ENCODE measurements at regions not wholly inside any gene's neighbourhood (a gene's known extent, or its start where the extent isn't known, plus 50 kb on each side); places are given as distances from the start of the nearest gene placed in this dataset.

DNA sequence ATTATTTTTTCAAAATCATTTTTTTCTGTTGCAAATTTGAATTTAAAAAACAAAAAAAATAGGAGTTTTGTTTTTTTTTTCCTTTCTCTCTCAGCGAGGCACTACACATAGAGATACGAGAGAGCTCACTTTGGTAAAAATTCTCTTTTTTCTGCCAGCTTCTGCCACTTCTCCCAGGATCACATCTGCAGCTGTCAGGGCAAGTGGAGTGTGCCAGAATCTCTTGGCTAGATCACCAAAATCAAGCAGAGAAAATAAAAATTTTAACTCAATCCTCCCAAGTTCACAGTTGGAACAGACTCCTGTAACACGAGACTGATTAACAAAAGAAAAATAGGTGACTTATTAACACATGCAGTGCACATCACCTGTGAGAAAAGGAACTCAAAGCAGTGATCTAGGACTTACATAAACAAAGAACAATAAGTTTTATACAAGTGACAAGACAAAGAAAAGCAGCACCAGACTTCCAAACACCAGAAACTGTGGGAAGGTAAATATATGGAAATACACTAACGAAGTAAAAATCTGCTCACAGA lies 213.2 kb upstream of the ZFP42 start:
- peak; percentile 1 for DNase-seq

DNA sequence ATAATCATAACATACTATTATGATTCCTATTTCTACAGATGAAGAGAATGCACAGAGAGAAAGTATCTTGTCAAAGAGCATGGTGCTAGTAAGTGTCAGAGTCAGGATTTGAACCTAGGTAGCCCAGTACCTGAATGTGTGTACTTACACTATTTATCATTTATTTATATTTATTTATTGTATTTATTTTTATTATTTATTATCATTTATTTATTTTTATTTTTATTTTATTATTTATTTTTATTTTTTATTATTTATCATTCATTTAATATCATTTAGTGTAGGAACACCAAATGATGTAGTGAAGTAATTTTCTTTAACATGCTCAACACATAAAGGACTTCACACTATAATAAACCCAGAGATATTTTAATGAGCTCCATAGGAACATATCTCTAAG lies 209.4 kb upstream of the ZFP42 start:
- no peak for DNase-seq

DNA sequence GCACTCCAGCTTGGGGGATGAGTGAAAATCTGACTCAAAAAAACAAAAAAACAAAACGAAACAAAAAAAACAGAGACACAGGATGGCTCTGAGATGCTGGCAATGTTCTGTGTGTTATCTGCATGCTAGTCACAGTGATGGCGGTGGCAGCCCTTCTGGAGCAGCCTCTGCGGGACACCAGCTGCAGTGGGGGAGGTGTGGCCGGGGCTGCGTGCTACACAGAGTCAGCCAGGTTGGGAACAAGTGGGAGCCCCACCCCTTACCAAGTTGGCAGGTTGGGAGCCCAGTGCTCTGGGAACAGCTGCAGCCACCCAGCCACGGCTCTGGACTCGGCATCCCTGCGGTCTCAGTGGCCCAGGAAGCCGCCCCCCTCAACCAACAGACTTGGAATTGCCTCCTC lies 206.5 kb upstream of the ZFP42 start:
- DNase-seq: no peak

DNA sequence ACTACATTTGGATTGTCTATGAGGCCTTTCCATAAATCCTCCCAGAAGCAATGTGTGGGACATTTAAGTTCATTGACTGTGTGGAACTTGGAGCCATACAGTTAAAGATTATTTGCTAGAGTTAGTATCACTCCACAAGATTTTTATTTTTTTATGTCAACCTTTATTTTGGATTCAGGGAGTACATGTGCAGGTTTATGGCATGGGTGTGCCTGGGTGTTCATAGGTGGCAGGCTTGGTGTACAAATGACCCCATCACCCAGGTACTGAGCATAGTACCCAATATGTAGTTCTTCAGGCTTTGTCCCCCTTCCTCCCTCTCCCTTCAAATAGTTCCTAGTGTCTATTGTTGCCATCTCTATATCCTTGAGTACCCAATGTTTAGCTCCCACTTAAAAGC lies 199.8 kb upstream of the ZFP42 start:
- DNase-seq: no peak

DNA sequence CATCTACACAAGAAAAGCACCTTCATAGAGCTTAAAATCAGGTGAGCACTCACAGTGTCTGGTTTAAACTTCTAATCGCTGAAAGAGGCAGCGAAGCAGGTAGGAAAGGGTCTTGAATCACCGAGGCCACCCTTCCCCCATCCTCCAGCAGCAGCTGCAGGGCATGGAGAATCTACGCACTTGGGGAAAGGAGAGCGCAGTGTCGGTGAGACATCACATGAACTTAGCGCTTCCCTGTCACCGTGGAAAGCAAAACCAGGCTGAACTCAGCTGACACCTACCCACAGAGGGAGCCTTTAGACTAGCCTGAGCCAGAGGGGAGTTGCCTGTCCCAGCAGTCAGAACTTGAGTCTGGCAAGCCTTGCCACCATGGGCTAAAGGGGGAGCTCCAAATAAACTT lies 197.2 kb upstream of the ZFP42 start:
- no peak for DNase-seq

DNA sequence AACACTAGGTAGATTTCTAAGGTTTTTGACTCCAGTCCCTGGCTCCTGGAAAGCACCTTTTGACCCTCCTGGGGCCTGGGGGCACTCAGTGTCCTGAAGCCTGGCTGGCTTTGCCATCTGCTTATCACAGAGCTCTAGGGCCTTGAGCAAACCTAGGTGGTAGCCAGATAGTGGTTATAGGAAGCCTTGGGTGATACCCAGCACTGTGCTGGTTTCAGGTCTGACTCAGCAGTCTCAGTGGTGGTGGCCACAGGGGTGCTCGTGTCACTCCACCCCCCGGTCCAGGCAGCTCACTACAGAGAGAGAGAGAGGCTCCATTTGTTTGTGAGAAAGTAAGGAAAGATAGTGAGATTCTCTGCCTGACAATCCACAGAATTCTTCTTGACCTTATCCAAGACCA lies 195.8 kb upstream of the ZFP42 start:
- no peak for DNase-seq

DNA sequence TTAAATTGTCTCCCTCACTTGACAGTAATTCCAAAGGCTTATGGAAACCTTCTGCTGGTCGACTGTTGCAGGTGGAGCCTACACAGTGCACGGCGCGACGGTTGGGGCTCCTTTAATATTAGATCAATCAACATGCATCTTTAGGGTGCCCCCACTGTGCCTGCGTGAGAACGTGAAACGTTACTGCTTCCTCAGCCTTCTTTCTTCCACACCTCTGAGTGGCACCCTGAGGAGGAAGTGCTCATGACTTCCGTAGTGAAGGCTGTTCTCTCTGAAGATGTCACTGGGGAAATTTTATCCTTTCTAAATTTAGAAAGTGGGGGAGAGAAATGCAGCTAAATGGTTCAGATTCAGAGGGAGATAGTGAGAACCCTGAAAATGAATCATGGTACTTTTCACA lies 184.0 kb upstream of the ZFP42 start:
- no peak for DNase-seq

DNA sequence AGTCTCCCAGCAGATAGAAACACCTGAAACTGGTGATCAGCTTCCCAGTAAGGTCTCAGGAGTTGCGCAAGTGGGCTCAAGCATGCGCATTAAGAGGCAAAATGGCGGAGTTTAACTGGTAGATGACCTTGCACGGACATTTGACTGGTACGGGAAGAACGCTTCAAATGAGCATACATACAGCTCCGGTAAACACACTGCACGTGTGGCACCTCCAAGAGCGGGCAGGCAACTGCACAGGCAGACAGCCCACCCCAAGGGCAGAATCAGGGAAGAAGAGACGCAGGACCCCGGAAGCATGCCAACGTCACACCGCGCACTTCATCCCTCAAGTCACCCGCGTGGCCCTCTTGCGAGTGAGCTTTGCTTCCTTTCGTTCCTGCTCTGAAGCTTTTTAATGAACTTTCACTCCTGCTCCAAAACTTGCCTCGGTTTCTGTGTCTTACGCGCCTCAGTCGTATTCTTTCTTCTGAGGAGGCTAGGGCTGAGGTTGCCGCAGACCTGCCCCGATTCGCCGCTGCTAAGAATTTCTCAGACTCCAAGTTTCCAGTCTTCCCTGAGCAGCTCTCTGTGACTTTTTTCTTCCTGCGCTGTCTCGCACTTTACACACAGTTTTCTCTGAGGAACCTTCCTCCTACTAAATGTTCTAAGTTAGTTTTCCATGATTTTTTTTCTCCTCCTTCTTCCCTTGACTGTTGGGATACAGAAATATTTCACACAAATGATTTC lies 180.7 kb upstream of the ZFP42 start:
- DNase-seq: peak; percentile 13

DNA sequence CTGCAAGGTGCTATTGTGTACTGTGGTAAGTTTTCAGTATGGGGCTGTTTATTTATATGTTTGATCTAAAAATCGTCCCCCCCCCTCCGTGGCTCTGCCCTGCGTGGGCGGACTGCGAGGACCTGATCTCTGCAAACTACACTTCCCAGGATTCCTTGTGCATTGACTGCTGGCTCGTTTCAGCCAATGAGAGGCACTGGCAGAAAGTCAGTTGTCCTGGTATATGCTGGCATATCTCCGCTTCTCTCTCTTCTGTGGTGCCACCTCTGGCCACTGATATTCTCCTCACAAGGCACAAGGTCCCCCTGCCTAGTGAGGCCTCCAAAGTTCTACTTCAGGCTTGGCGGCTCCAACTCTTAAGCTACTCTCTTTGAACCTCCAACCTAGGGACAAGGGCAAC lies 168.8 kb upstream of the ZFP42 start:
- DNase-seq: no peak

DNA sequence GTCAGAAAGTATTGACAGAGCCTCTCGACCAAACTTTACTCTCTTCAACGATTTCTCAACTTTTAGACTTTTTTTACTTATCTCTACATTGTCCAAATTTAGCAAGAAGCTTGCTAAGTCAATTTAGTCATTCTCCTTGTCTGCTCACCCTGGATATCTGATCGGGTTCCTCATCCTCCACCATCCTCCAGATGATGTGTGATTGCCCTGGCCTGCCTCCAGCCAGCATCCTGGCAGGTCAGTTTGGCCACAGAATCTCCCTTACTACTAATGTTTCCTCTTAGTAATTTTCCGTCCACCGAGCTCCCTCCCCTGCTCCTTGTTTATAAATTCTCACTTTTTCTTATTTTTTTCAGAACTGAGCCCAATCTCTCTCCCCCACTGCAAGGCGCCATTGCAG lies 167.9 kb upstream of the ZFP42 start:
- peak; percentile 6 for DNase-seq

DNA sequence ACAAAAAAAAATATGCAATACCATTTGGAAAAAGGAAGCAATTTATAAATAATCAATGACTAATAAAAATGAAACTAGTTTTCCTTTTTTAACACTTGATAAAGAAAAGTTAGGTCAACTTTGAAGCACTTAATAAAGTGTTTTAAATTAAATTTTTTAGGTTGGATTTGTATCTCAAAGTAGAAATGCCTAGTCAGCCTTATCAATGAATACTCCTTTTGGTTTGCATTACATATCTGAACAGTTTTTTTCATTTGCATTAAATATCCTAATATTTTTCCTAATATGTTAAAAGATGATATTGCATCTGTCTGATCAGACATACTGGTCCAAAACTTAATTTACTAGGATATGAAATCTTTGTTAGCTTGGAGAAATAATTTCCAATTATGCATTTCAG lies 155.8 kb upstream of the ZFP42 start:
- no peak for DNase-seq

DNA sequence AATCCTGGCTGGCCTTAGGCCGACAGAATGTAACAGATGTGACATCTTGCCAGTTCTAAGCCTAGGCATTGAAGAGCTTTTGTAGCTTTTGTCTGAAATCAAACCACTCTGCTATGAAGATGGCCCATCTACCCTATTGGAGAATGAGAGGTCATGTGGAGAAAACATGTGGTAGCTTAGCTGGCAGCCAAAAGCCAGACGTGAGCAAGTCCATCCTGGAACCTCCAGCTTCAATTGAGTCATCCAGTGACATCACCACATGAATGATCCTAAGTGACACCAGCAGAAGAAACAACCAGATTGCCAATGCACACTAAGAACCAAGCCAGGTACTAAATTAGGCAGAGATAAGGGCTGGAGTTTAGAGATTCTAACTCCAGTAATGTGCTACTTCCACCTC lies 154.8 kb upstream of the ZFP42 start:
- no peak for DNase-seq

DNA sequence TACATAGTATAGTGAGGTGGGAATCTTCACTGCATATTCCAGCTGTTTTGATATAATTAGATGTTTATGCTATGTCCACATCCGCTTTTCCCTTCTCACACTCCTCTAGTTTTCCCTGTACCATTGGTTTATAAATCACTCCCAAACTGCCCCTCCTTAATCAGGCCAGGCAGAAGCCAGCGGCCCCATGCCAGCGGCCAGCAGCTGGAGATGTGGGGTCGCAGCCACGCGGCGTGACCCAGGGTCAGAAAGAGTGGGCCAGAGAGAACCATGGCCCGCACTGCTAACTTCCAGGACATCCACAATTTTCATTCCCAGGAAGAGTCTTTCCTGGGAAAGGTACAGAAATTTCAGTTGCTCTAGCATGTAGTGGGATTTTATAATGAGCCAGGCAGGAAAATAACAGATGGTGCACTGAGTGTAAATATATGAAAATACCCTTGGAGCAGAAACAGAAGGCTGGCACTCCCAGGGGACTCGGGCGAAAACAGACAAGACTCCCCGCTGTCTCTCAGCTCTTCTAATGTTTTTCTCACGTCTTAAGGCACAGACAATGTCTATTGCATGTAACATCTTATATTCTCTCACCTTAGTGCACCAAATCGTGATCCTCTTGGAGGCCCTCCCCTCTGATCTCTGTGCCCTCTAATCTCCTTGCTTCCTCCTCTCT lies 145.9 kb upstream of the ZFP42 start:
- DNase-seq: no peak

DNA sequence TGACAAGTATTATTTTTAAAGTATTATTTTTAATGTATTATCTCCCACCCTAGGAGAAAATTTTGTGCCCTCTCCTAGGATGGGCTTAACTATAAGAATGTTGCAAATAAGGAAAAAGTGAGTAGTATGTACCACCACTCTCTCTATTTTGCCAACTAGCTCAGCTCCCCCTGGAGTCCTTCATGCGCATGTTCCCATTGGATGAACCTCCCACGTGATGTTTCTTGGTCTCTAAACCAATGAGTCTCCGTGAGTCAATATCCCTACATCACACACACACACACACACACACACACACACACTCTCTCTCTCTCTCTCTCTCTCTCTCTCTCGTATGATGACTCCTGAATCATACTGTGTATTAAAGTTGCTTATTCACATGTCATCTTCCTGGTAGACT lies 129.7 kb upstream of the ZFP42 start:
- no peak for DNase-seq

DNA sequence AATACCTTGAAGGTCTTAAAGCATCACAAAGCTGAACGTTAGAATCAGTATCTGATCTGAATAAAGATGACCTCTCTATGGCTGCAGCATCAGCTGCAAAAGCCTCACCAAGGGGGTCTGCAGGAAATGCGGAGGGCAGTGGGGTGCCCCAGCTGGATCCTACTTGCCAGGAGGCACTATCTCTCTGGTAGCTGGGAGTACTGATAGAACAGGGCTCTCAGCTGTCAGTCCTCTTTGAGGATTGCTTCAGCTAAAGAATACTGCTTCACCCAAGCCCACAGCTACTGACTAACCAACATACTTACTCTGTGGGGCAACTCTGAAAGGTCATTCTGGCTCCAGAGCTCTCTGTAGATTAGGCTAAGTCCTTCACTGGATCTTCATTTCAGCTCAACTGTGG lies 112.5 kb upstream of the ZFP42 start:
- no peak for DNase-seq

DNA sequence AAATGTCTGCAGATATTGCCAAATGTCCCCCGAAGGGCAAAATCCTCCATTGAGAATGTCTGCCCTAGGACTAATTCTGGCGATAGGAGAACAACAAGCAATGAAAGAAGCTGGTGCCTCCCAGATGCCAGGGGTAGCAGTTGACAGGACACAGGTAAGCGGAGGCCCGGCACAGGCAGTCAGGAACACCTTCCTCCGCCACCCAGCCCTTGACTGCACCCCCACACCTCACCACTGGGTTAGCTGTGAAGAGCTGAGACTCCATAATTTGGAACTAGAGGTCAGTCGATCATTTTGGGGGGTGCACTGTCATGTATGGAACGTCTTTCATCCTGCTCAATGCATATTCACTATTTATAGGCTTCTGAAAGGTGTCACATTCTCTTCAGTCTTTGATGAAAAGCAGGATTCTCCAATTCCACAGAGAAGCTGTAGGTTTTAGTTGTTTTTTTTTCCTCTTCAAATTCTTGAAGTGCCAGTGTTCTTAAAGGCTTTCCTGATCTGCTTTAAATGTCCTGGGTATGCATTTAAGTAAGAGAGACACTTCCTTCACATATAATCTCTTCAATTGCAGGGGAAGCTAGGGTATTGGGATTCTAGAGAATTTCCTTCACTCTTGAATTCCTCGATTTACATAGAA lies 111.6 kb upstream of the ZFP42 start:
- no peak for DNase-seq

DNA sequence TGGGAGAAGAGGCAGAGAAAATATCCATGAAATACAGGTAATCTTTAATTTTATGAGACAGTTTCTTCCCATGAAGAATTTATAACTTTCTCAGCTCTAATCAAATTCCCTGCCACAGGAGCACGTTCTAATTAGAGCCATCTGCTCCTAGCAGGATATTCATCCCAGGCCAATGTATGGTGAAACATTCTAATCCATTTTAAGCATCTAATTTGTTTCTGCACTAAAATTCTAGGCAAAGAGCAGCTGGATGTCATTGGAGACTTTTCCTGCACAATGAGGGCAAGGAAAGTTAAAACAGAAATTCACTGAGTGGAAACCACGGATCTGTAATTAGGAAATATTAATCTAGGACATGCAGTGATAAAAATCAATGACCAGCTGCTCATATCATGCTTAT lies 107.7 kb upstream of the ZFP42 start:
- no peak for DNase-seq

DNA sequence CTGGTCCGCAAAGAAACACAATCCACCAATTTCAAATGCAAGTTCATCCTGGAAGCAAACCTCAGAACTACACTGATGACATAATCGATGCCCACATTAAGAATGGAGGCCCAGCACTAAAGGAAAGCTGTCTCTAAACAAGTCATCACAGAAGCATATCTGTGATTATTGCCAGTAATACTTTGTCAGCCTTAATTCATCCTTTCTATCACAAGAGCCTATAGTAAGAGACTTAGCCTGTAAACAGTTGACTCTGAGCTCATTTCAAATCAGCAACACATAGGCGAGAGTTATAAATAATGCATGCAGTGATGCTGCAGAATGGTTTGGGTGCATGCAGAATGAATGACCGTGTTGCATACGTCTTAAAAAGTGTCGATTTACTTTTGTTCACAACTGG lies 105.9 kb upstream of the ZFP42 start:
- no peak for DNase-seq

DNA sequence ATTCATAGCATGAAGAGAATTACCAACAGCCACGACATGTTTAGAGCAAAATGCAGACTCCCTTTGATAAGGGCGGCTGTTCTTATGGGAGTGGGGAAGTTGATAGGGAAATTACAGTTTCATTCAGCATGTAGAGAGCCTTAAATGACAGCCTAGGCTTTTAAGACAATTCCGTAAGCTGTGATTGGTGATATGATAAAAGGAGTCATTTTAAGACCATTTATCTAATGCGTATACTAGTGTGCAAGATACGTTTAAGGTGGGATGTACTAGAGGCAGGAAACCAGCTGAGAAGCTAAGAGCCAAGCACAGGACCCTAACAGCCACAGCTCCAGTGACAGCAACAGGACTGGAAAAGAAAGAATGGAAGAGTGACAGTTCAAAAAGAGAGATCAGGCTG lies 102.2 kb upstream of the ZFP42 start:
- no peak for DNase-seq

DNA sequence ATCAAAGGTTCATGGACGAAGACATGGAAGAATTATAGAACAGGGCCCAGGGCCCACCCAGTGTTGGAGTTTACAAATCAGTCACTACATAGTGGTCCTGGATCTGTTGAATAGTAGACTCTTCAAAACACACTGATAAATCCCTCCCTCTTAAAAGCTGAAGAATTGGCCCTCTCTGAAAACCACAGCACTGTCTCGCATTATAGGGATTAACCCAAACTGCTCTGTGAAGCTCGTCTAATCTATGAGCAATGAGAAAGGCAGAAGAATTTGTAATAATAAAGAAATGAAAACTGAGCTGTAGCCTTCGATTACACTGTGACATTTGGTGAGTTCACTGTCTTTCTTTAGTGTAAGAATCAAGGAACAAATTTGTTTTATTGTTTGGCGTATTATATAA lies 92.5 kb upstream of the ZFP42 start:
- no peak for DNase-seq

DNA sequence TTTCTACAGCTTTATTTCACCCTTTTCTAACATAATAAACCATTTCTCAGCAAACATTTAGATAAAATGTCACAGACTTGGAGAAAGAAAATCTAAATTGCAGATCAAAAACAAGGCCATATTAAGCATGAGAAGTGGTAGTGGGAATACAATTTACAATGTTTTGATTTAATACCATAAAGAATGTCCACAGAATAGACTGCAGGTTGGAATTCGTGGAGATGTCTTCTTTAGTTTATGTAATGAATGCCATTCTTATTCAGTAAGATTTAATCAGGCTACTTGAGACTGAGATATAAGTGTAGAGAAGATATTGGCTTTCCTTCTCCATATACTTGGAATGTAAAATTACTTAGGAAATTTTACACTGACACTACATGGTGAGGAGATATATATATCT lies 91.9 kb upstream of the ZFP42 start:
- no peak for DNase-seq

DNA sequence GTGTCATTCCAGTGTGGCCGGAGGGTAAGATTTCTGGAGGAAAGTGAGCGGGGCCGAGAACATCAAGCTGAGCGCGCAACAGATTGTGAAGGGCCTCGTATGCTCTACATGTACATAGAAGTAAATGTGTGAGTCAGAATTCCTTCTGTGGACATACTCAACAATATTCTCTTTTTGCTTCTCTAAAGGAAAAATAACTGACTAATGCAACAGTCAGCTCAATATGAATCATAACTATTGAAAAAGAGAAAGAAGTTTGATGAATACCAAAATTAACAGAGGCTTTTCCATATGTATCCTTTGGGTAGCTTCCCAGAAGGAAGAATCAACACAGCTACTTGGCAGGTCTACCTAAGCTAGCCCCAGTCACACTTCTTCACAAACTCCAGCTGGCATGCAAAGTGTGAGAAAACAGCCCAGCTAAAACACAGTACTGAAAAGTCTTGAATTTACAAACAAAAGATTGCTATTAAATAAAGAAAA lies 87.5 kb upstream of the ZFP42 start:
- peak; percentile 76 for DNase-seq

DNA sequence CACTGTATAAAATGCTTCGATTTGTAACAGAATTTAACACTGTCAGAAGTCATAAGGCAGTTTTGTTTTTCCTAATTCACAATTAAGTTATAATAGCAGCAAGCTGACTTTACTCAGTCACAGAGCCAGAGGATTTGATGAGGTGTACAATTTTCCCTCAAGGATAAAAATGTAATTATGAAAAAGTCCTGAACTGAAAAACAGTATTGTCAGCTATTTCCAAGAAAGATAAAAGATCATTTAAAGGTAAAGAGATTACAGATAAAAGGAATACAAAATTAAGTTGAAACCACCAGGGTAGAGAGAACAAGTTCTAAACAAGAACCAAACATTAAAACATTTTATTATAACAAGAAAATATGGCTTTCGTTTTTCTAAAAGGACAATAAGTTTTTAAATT lies 86.8 kb upstream of the ZFP42 start:
- no peak for DNase-seq

All from muscle of arm (tissue), 1 donor.